Bone marrow (tissue), 2 donors: ENCODE measurements at regions not wholly inside any gene's neighbourhood (a gene's known extent, or its start where the extent isn't known, plus 50 kb on each side); places are given as distances from the start of the nearest gene placed in this dataset.

ENCODE experiments used
- DNase-seq, 2 donors: peaks; one replicate each; lab custom pipeline; 2025; lab: John Stamatoyannopoulos, UW

DNA sequence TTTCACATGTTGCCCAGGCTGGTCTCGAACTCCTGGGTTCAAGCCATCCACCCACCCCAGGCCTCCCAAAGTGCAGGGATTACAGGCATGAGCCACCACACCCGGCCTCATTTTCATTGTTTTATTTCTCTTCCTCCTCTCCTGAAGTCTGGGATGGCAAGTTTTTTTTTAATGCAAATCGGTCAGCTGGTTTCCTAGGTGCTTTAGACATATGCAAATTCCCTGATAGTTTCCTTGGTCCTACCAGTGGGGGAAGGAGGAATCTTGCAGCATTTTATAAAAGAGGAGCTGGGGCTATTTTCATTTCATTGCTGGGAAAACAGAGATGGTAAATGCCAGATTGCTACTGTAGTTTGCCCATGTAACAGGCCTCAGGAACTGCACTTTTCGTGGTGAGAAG, 179.4 kb downstream of the ACTL7B start:
- DNase-seq, result no peak

DNA sequence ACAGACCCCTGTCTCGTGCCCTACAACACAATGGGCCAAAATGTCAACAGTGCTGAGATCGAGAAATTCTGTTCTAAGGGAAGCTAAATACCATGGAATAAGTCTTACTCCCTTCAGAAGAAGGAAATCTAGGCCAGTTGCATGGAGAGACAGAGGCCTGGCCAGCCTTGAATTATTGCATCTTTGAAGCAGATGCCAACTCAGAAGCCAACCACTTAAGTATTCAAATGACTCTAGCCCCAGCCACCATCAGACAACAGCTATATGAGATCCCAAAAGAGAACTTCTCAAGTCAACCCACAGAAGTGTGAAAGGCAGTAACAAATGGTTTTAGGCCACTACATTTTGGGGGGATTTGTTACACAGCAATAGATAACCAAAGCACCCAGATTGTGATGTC, 180.1 kb downstream of the ACTL7B start:
- DNase-seq, result no peak

DNA sequence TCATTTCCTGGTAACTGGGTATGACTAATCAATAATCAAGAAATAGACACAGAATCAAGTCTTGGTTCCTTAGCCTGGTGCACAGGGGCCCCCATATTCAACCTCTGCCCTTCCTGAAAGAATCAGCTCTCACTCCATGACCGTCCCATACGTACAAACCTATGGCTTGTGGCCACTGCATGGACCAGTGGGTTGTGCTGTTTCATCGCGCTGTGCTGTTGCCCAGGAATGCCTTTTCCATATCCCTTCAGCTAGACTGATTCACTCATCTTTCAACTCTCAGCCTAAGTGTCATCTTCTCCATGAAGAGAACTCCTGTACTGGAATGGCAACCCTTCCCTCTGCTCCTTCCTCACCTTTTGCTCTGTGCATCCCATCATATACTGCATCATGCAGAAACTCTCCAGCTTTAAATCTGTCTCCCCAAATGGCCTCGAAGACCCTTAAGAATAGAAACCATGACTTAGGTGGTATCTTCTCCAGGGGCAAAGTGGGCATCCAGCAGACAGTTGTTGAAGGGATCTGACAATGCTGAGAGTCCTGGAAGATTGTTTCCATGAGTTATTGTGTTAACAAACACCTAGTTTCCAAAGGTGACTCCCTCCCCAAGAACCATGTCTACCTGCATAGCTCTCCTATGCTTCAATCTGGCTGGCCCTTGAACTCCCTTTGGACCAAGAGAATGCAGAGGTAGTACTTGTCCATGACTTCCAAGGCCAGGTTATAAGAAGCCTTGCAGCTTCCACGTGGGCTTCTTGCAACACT, 180.8 kb downstream of the ACTL7B start:
- no peak for DNase-seq

DNA sequence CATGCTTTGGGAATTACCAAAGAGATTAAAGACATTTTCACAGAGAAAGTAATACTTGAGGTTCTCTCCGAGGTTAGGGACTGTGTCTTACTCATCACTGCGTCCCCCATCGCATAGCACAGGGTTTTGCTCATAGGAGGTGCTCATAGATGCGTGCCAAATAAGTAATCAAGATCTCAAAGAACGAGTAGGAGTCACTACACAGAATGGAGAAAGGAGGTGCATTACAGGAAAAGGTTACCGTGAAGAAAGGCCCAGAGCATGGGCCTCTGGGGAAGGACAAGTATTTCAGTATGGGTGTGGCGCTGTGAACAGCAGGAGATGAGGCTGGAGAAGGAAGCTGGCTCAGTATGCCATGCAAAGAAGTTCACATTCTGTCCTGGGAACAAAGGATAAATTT, 182.4 kb downstream of the ACTL7B start:
- DNase-seq, result no peak

GRCh38 chr9:108672475-108673190, 183.2 kb downstream of the ACTL7B start:
- DNase-seq, result no peak

DNA sequence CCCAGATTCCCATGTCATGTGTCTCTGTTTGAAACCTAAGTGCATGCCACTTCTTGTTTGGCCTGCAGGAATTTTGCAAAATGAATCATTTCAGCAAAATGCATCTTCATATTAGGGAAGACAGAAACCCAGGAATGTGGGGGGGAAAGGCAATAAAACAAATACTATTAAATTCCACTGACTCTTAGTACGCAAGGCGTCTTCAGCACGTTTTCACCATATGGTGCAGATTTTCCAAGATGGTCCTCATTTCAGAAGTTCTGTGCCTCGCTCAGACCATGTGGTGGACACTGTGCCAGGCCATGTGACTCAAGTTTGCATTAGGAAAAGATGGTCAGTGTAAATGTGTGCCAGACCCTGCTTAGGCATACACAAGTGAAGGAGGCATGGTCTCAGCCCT, 184.0 kb downstream of the ACTL7B start:
- DNase-seq, result no peak

GRCh38 chr9:108671176-108671575, 184.6 kb downstream of the ACTL7B start:
- no peak for DNase-seq

DNA sequence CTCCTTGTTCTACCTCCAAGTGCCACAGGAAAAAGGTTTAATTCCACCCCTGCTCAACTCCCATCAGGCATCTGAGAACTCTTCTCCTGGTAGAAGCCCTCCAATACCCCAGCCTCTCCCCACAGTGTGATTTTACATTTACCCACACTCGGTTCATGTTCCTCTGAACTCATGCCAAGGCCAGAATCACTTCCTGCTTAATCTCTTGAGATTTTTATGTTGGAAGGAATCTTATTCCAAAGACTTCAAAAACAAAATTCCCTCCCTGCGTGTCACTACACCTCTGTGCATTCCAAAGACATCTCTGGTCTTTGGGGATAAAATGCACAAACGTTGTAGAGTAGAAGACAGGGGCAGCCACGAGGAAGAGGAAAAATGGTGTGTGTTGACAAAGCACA, 186.8 kb downstream of the ACTL7B start:
- no peak for DNase-seq

DNA sequence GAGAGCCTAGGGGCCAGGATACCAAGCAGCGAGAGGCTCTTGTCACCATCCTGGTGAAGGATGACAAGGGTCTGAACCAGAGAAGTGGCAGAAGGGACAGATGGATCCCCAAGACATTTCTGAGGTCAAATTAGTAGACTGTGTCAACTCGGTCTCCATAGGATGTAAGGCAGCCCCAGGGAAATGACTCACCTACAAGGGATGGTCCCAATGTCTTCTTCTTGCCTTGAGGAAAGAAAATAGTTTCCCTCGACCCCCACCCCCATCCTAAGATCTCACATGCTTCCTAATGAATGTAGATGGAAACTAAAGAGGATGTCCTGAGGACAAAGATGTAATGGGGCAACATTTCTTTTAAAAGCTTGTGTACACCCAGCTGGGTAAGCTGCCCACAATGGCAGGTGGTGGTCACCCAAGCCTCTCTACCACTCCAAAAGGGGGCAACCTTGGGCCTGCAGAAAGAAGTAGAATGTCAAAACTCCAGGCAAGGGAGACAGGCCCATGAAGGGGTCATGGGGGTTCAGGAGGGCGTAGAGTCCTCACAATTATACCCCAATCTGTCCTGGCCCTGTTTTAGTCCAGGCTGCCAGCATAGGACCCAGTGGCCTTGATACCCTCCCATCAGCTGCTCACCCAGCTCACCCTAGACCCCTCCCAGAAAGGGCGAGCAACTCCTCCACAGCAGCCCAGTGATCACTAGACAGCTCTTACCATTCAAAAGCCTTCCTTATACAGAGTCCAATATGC, 187.4 kb downstream of the ACTL7B start:
- DNase-seq, result no peak

DNA sequence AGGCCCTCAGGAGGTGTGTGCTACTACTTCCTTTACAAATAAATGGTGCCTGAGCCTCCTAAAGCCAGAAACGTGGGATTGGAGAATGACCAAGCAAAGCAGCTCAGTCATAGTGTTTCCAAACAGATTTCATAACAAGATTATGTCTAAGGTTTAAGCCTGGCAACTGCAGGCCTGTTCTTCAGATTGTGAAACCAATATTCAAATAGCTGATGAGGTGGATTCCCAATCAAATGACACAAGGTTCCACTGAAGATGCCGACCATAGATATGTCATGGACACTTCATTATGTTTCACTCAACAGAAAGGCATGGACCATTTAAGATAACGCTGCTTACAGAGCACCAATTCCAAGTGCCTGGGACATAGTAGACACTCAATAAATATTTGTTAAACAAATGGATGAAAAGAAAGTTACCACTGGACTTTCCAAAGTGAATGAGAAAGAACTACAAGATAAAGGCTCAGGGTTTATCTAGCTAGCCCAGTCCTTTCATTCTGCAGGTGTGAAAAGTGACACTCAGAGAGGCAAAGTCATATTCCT, 189.5 kb downstream of the ACTL7B start:
- DNase-seq, result no peak

- DNase-seq, result no peak
Measured at GRCh38 chr9:108665521-108666239, 190.1 kb downstream of the ACTL7B start.

GRCh38 chr9:108664309-108665255, 191.2 kb downstream of the ACTL7B start:
- no peak for DNase-seq

DNA sequence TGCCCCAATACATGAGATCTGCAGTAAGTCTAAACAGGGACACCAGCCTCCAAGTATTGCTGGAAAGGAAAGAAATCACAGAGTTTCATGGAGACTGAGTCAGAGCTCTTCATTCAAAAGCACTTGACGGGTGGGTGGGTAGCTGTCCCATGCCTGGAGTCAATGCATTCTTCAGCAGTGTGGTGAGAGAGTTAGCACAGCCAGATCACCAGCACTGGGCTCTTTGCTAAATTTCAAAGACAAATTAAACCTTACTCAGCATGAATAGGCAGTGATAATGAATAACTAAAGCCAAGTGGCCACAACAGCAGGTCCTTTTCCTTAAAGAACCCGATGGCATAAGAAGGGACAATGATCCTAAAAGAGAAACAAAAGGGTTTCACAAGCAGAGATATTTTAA, 192.4 kb downstream of the ACTL7B start:
- DNase-seq, result no peak

DNA sequence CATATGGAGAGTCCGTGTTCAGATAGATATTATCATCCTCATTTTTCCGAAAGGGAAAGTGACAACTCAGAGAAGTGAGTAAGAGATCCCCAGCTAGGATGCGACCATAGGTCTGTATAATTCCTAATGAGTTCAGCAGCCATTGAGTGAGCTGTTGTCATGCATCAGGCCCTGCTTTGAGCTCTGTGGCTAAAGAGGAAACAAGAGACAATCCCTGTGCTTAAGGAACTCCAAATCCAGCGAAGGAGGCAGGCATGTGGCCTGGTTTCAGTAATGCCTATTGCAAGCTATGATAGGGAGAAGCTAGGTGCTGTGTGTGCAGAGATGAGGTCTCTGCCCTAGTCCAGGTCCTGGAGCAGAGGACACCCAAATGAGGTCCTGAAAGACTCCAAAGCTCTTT, 192.8 kb downstream of the ACTL7B start:
- DNase-seq, result no peak

DNA sequence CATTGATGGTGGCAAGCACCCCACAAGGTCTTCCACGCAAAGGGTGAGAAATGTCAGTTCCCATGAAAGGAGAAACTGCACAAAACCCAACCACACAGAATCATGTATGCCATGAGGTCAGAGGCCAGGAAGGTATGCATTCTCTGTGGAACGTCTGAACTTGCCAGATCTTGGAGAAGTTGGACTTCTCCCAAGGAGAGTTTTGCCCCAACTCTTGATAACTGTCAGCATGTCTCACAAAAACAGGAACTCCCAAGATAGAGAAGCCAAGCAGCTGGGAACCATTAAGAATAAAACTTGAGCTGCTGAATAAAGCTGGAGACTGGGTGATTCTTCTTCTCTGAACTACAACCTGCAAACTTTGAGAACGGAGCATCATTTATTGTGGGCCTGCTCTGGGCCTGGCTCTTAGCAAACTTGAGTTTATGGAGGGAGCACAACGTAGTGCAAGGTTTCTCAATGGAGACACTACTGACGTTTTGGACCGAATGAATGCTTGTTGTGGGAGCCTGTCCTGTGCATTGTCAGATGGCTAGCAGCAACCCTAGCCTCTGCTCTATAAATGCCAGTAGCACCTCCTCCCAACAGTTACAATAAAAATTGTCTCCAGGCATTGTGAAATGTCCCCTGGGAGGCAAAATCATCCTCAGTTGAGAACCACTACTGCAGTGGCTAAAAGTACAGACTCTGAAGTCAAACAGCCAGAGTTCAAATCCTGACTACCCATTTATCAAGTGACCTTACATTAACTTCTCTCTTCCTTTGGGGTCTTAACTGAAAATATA, 193.5 kb downstream of the ACTL7B start:
- DNase-seq, result no peak

DNA sequence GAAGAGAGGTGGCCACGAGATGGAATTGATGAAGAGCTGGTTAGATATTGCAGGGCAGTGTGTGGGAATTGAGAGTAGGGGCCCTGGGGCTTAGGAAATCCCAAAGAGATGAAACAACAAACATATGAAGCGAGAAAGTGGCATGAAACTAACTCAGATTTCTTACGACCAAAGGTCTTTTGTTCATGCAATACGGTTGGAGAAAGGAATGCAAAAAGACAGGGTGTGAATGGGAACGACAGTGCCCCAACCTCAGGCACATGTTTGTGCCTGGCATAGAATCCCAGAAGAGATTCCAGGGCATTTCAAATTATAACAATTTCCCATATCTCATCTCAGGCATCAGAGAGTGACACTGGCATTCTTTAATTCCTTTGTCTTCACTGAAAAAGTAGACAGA, 199.2 kb downstream of the ACTL7B start:
- DNase-seq, result no peak

- no peak for DNase-seq
Measured at GRCh38 chr9:108655818-108656217, 200.0 kb downstream of the ACTL7B start.

GRCh38 chr9:108654566-108654965, 201.2 kb downstream of the ACTL7B start:
- DNase-seq, result no peak

DNA sequence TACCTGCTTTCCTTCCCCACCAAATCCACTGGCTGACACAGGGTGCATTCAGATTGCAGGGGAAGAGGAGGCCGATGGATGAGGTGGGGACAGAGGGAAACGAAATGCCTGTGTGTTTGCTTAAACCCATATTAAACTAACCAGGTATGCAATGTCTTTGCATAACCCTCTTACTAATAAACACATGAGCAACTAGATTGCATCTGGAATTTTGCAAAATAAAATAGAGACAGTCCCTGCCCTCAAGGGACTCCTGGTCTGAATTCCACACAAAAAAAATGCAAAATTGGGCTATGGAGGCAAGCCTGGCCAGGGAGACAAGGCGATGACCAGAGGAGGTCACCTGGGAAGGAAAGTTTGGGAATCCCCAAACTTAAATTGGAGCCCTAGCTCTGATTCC, 202.9 kb downstream of the ACTL7B start:
- no peak for DNase-seq

DNA sequence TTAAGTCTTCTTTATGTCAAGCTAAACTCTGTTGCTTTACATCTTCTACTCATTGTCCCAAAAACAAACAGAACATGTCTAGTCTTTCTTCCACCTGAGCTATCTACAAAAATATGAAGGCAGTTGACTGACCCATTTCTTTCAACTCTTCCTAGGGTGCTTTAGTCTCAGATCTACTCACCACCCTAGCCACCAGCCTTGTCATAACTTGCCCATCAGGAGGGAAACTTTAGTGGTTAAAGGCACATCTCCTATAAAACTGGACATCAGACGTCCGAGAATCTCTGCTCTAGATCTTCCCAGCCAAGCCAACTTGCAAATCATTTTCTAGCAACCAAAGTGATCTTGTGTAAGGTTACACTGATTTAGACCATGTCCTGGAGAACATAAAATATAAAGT, 205.0 kb downstream of the ACTL7B start:
- DNase-seq, result no peak
